GM12874 (cell line): ENCODE measurements at regions not wholly inside any gene's neighbourhood (a gene's known extent, or its start where the extent isn't known, plus 50 kb on each side); places are given as distances from the start of the nearest gene placed in this dataset.

ENCODE experiments used
- CTCF ChIP-seq: IDR thresholded peaks from 2 replicates; pipeline ENCODE4 v1.5.1; 2011; ENCODE audit warnings: low read depth, mild to moderate bottlenecking, control low read depth, low read length, moderate library complexity; ENCODE audit not compliant: insufficient read depth

DNA sequence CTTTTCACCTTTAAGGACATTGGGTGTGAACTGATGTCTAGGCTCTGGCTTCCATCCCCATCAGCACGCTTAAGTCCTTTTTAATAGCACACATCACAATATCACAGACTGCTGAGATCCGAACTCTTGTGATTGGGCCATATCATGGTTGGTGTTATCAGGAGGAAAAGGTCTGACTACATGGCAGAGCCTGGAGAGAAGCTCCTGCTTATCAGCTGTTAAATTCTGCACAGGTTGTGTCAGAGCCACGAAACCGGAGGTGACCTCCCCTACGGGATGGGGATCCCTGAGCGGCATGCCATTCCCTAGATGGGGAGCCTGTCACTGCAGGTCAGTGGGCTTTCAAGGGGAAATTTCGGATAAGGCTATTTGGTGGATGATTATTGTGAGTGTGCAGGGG is 182.4 kb downstream of the INHBA start:
- no peak for TF ChIP-seq CTCF

GRCh38 chr7:41517771-41518170 is 185.1 kb downstream of the INHBA start:
- no peak for TF ChIP-seq CTCF

DNA sequence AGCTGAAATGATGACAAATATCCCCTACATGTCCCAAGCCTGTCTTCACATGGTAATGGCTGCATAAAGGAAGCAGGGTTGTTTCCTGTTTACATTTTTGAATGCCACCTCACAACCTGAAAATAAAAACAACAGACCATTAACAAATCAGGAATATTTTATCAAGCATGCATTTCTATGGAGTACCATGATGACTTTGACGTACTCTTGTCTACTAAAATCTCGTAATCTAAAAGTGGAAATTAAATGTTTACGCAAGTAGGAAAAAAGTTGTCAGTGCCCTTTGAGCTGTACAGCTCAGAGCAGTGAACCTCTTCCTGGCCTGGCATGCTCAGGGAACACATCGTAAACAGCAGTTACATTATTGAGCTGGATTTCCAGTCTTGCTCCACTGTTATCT is 194.1 kb downstream of the INHBA start:
- TF ChIP-seq CTCF: no peak

DNA sequence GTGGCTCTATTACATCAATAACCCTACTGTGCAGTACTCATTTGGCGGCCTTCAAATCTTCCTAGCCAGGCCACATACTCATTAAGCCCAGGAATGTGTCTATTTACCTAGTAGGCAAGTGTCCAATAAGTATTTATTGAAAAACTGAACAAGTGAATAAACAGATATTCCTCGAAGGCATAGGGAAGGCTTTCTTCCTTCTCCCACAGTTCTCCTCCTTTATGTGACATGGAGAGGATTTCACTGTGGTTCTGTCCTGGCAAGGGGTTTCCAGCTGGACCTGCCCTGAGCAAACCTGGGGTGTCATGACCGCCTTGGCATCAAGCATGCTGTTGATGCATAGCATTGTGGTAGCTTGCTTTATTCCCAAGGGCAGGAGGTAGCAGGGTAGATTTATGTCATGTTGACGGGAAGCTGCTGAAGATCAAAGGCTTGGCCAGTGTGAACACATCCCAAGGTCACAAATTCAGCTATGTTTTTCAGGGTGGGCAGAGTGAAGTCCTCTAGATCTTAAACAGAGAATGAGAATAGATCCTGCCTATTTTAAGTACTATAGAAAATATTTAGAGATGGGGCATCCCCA is 195.1 kb downstream of the INHBA start:
- no peak for TF ChIP-seq CTCF

DNA sequence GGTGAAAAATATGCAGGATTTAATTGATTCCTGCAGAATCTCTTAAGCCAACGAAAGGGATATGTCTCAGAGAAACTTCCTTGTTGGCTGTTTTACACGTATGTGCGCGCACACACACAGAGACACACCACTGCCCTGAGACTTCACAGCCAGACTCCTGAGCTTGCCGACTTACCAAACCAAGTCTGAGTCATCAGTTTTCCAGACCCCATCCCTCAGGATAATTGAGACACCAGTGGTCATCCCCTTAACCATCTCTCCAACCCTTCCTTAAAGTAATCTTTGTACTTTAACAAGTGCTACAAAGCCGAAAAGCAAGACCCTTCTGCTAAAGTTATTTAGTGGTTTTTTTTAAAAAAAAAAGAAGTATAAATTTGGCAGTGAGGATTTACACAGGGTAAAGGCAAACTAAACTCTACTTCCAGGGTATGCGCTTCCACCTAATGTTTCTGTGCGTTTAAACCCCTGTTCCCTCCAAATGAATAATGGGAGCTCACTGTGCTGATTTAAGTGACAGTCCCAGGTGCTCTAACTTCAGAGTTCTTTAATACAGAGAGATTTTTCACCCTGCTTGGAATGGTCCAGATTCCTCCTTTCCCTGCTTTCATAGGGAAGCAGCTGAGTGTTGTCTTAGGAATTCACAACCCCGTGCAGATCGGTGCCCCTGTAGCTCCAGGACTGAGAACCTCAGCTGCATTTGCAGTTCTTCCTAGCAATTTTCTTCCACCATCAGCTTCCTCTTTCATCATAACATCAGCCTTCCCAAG is 198.5 kb downstream of the INHBA start:
- TF ChIP-seq CTCF: no peak

DNA sequence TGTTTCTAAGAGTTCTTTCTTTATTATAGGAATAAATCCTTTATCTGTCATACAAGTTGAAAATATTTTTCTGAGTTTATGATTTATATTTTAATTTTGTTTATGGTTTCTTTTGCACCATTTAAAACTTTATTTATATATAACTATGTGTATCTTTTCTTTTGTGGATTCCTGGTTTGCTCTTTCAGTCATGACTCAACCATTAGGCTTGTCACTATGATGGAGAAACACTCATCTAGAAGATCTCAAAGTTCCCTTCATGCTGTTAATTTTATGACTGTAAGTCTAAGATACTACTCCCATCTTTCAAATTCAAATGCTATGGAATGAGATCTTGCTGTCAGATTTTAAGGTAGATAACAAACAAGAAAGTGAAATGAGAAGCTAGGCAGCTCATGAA is 199.5 kb downstream of the INHBA start:
- TF ChIP-seq CTCF: no peak

DNA sequence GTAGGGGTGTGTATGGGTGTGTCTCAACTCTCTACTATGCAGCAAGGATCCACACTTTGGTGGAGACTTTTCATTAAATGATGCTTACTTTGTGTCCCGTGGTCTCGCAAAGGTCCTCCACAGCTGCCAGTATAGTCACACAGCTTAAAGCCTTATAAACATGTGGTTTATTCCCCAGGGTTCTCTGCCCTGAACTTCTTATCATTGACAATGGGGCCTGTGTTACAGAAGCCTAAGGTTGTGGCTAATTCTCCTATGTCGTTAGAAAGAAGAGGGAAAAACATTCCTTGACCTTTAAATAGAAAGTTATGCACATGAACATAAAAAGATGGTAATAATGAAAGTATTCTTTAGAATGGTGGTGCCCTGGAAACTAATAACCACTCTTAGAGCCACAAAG is 201.4 kb downstream of the INHBA start:
- TF ChIP-seq CTCF: no peak
